GM19397 (cell line): ENCODE measurements at regions not wholly inside any gene's neighbourhood (a gene's known extent, or its start where the extent isn't known, plus 50 kb on each side); places are given as distances from the start of the nearest gene placed in this dataset.

Experiments
- ATAC-seq: cut with Tn5 transposase; IDR thresholded peaks from one replicate; pipeline ENCODE4 v1.9.1; 2021; ENCODE audit warnings: mild to moderate bottlenecking, moderate library complexity; ENCODE audit not compliant: unreplicated experiment

- ATAC-seq, result no peak
Measured at GRCh38 chr11:82676483-82677094, 57.1 kb downstream of the FAM181B start.

DNA sequence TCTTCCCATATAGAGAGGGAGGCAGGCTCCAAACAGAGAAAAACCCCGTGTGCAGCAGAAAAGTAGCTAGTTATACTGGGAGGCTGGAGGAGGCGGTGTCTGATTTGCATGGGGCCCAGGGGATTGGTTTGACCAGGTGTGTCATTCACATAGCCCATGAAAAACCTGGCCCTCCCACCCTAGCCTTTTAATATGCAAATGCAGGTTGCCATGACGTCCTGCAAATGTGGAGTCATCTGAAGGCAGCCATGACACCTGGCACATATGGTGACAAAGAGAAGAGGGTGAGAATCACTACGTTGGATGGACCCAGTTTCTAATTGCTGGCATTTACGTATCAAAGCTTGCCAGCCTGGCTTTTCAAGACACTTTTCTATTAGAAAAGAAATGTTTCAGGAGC is 57.8 kb downstream of the FAM181B start:
- no peak for ATAC-seq

GRCh38 chr11:82673631-82674030 is 60.0 kb downstream of the FAM181B start:
- no peak for ATAC-seq

GRCh38 chr11:82671451-82671850 is 62.2 kb downstream of the FAM181B start:
- ATAC-seq, result no peak

- no peak for ATAC-seq
Measured at GRCh38 chr11:82663535-82663934, 70.1 kb downstream of the FAM181B start.

GRCh38 chr11:82653752-82654151 is 79.9 kb downstream of the FAM181B start:
- ATAC-seq, result no peak

GRCh38 chr11:82639251-82639650 is 94.4 kb downstream of the FAM181B start:
- ATAC-seq, result no peak

DNA sequence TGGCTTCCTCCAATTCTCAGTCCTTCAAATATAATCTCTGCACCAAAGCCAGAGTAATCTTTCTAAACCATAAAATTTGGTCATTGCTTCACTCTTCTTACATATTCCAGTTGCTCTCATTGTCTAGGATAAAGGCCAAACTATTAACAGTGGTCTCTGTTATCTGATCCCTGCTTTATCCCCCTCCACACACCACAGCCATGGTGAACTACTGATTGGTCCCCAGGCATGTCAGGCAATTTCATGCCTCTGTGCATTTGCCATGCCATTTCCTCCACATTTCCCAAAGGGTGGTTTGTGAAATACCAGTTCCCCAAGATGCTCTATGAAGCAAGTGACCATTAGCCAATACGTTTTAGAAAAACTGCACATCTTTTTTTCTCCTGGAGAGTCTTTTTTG is 97.0 kb downstream of the FAM181B start:
- ATAC-seq, result no peak

- ATAC-seq, result no peak
Measured at GRCh38 chr11:82634091-82634490, 99.6 kb downstream of the FAM181B start.

- peak; percentile 66 for ATAC-seq
Measured at GRCh38 chr11:82631722-82632630, 101.7 kb downstream of the FAM181B start.

DNA sequence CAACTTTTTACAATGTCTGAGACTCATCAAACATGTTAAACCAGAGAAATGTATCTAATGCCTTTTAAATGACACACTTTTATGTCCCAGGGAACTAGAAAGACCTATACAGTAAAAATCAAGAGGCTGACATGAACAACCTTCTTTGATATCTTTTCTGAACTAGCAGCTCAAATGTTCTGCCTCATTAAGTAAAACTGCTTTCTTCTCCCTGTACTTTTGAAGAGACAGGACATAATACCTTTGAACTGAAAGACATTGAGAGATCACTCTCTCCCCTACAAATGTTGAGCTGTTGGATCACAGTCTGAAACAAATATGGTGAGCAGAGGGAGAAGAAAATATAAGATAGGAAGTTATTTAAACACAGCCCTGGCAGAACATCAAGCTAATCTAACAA is 123.0 kb downstream of the FAM181B start:
- ATAC-seq, result no peak

GRCh38 chr11:82606738-82607137 is 126.9 kb downstream of the FAM181B start:
- no peak for ATAC-seq

DNA sequence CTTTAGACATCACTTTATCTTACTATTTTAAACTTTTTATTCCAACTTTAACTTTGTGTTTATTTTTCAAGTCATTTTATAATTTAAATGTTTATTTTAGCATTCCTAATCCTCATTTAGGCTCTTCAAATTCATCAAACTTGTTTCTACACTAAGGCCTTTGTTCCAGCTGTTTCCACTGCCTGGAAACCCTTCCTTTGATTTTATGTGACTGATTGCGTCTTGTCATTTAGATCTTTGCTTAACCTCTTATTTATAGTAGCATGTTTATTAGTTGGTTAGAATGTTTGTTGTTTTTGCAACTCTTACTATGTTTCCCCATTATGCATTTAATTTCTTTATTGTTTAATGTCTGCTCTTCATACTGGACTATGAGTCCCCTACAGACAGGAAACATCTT is 132.0 kb downstream of the FAM181B start:
- no peak for ATAC-seq

DNA sequence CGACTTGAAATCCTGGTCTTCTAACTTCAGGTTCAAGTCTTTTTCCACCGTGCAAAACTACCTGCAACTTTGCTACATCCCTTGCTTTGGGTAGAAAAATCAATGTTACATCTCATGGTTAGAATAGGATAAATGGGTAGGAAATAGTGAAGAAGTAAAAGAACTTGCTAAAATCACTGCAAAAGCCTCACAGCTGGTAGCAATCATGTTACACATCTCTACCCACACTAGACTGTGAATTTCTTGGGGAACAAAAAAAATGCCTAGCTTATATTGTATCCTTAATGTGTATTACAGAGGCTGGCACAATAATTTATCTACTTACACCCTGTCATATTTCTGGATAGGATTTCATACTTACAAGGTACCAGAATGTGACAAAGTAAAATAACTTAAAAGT is 133.8 kb downstream of the FAM181B start:
- ATAC-seq, result no peak

- ATAC-seq, result no peak
Measured at GRCh38 chr11:82586581-82586980, 147.1 kb downstream of the FAM181B start.

DNA sequence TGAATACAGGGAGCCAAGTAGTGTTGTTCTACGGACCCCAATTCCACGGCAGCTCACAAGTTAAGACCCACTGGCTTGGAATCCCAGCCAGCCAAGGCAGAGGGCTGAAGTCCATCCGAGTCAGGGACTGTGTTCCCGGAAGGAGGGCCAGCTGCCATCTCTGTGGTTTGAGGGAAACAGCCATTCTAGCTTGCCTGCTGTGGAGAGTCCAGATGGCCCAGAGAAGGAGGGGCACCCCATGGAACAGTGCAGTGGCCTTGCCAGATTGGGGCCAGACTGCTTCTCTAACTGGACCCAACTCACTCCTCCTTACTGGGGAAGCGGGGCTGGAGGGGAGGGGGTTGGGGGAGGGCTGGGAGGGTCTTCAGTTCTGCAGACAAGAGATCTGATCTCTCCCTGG is 156.4 kb downstream of the FAM181B start:
- no peak for ATAC-seq

- no peak for ATAC-seq
Measured at GRCh38 chr11:82560836-82561235, 172.8 kb downstream of the FAM181B start.

- ATAC-seq, result no peak
Measured at GRCh38 chr11:82559609-82560008, 174.1 kb downstream of the FAM181B start.

GRCh38 chr11:82557274-82557673 is 176.4 kb downstream of the FAM181B start:
- ATAC-seq, result peak; percentile 99

GRCh38 chr11:82556210-82556609 is 177.5 kb downstream of the FAM181B start:
- ATAC-seq, result no peak

DNA sequence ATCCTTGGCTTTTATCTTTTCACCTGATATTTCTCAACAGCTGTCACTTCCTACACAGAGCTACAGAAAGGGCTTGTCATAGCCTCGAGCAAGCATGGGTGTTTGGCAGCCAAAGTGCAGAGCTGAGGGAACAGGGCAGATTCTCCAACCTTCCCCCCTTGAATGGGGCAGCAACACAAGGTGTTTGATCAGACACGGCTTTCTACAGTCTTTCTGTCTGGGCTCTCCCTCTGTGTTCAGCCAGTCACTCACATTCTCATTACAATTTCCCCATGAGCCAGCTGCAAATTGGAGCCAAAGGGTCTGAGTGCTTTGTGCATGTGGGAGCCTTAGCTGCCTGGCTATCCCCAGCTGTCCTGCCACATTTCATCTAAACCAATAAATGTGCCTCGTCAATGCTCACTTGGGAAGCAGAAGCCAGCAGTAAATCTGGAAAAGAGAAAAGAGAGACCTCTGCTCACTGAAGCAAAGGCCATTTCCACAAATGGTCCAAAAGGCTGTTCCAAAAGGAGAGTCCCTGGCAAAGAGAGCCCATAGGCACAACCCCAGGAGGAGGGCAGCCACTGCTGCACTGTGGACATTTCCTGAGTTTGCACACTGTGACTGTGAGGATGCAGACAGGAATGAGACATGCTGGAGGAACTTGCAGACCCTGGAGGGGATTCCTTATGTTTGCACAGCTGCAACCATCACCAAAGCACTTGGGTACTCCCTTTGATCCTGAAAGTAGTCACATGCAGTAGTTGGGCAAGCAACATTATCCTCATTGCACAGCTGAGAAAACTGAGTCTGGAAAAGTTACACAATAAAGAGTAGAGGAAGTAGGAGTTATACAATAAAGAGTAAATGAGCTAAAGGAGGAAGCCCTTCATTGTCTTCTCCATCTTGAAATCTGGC is 186.8 kb downstream of the FAM181B start:
- no peak for ATAC-seq
